Heart left ventricle (tissue), 16 donors: ENCODE measurements at regions not wholly inside any gene's neighbourhood (a gene's known extent, or its start where the extent isn't known, plus 50 kb on each side); places are given as distances from the start of the nearest gene placed in this dataset.

Experiments
- ATAC-seq, 4 donors: fragments of 200-7000 bp; cut with Tn5 transposase; one replicate each; pipeline ENCODE4 v1.9.1; 2020 to 2022; ENCODE audit warnings: moderate library complexity in 4 of 4, mild to moderate bottlenecking in 3 of 4, moderate number of reproducible peaks in 1 of 4
- DNase-seq, 5 donors: peaks; one replicate each; pipeline ENCODE4 v3.0.0-alpha.2; 2020
- H3K27ac ChIP-seq, 12 donors: fragments of 200-600 bp; sonication (generic) in 4 of 12; one replicate each; pipeline versions ENCODE4 v1.5.0 to v1.8.0; 2016 to 2022; ENCODE audit warnings: mild to moderate bottlenecking in 2 of 12
- H3K27me3 ChIP-seq, 9 donors: fragments of 200-600 bp; sonication (generic) in 2 of 9; one replicate each; pipeline versions ENCODE4 v1.5.1 to v1.8.0; 2016 to 2022; ENCODE audit warnings: mild to moderate bottlenecking in 3 of 9
- H3K36me3 ChIP-seq, 9 donors: fragments of 200-600 bp; sonication (generic) in 2 of 9; one replicate each; pipeline versions ENCODE4 v1.5.0 to v1.8.0; 2018 to 2022; ENCODE audit warnings: mild to moderate bottlenecking in 2 of 9
- H3K4me1 ChIP-seq, 12 donors: fragments of 200-600 bp; sonication (generic) in 4 of 12; one replicate each; pipeline versions ENCODE4 v1.5.0 to v1.8.0; 2016 to 2022; ENCODE audit warnings: mild to moderate bottlenecking in 3 of 12
- H3K4me3 ChIP-seq, 12 donors: fragments of 200-600 bp; sonication (generic) in 4 of 12; one replicate each; pipeline versions ENCODE4 v1.5.0 to v1.8.0; 2017 to 2022; ENCODE audit warnings: mild to moderate bottlenecking in 9 of 12, moderate library complexity in 4 of 12
- H3K9me3 ChIP-seq, 12 donors: fragments of 200-600 bp; sonication (generic) in 4 of 12; one replicate each; pipeline versions ENCODE4 v1.5.0 to v1.8.0; 2016 to 2022; ENCODE audit warnings: mild to moderate bottlenecking in 1 of 12
- CTCF ChIP-seq, 12 donors: fragments of 200-600 bp; sonication (generic) in 4 of 12; IDR thresholded peaks; one replicate each; pipeline versions ENCODE4 v1.5.0 to v1.8.0; 2018 to 2022; ENCODE audit warnings: antibody characterized with exemption in 12 of 12, mild to moderate bottlenecking in 5 of 12
- POLR2A ChIP-seq, 2 donors: fragments of 450-650 bp; IDR thresholded peaks; one replicate each; pipeline ENCODE4 v1.6.1; 2017; ENCODE audit warnings: antibody characterized with exemption in 2 of 2, mild to moderate bottlenecking in 2 of 2, moderate library complexity in 2 of 2
- WGBS, 4 donors: extraction: QIAGEN DNeasy Blood & Tissue Kit in 2 of 4; methylation state at CpG; one replicate each; pipeline versions ENCODE4 v1.1.5 to v1.1.7; 2013 to 2018; 5-methylcytosine and 5-hydroxymethylcytosine counted together
- intact Hi-C, 10 donors: fragments of 100-400 bp; cut with DNase I; formaldehyde crosslinking; loops; one replicate each; pipeline versions ENCODE4 v1.11.1 to v1.14.2; 2022
- donor health status: ischemic (EF 13 %, LVEDD 7.1; RV severe dilation, severe dysfunction).
- donor health status: healthy with polysubstance abuse.
- donor health status: DM: no; HTN: yes; CAD: no.
- donor health status: DM: no; HTN: no; CAD: no.
- donor health status: ischemic (EF 25% LVEDD 6.9; RV normal size, moderate dysfunction).
- donor health status: ischemic (EF 25% LVEDD 5.7; RV mildly dilated, moderate dysfunction).
- donor health status: healthy.
- donor health status: DM: yes; HTN: yes; CAD: no.
- donor health status: ischemic (EF 35%, LVEDD 5.7; RV mildly dilated, moderate dysfunction).
- donor health status: nonischemic (EF 11% LVEDD 7.7; RV severe dilation, severe dysfunction).
- donor health status: DM: yes; HTN: yes; CAD: no.
- donor health status: PGD.
- donor health status: ischemic (EF 29% LVEDD 5.4; RV normal size, mild dysfunction).
- donor health status: nonischemic (EF 23%, LVEDD 6.1; RV moderate dilation, normal function).

GRCh38 chr6:113304116-113304515, 553.0 kb upstream of the MARCKS start:
- Histone ChIP-seq H3K36me3 (no peaks in the 10 kb centered on the region), H3K27me3 (no peaks in the 10 kb centered on the region), H3K27ac (no peak overlapping the region), H3K4me1 (no peaks in the 10 kb centered on the region), H3K4me3 (no peak overlapping the region), H3K9me3 (no peaks in the 10 kb centered on the region)
- ATAC-seq, result no peak
- no peak for DNase-seq
- WGBS, 4 donors, result 62 to 100% (median 90%) methylated on average over 1 of the region's 1 CpG
- intact Hi-C loops, result loop anchor here in 1 of 10 donors (10.0 kb wide), 1 partner anchor 551 kb away; the partner anchor contains the start of gene MARCKS
- TF ChIP-seq POLR2A (IDR thresholded peaks at IDR 0.05) (no peak), CTCF (IDR thresholded peaks at IDR 0.05) (no peak)

GRCh38 chr6:113306552-113307145, 550.5 kb upstream of the MARCKS start:
- no peak overlapping the region for H3K4me3 ChIP-seq
- 53 to 70% (median 56%) methylated on average over 5 of the region's 5 CpGs for WGBS, 4 donors
- H3K4me1 ChIP-seq, result no peaks in the 10 kb centered on the region
- no peak overlapping the region for H3K27ac ChIP-seq
- no peak for TF ChIP-seq POLR2A (IDR thresholded peaks at IDR 0.05)
- peak in 11 of 12 donors; percentile 28 to 71 (median 61) for TF ChIP-seq CTCF (IDR thresholded peaks at IDR 0.05)
- ATAC-seq (peak in 3 of 4 donors; percentile 60 to 92 (median 76)), DNase-seq (peak in 4 of 5 donors; percentile 25 to 63 (median 51))
- intact Hi-C loops, result loop anchor here in 8 of 10 donors (2.0 to 10.0 kb wide), 3 partner anchors 548 to 552 kb away; partner anchors contain the start of gene MARCKS (in 6 of the 8)
- H3K9me3 ChIP-seq, result no peaks in the 10 kb centered on the region
- H3K27me3 ChIP-seq, result no peaks in the 10 kb centered on the region
- no peaks in the 10 kb centered on the region for H3K36me3 ChIP-seq

- H3K4me1 ChIP-seq, result no peaks in the 10 kb centered on the region
- H3K9me3 ChIP-seq, result no peaks in the 10 kb centered on the region
- no peak for TF ChIP-seq POLR2A (IDR thresholded peaks at IDR 0.05)
- no peak for TF ChIP-seq CTCF (IDR thresholded peaks at IDR 0.05)
- no peak for DNase-seq
- H3K36me3 ChIP-seq, result no peaks in the 10 kb centered on the region
- no peak overlapping the region for H3K4me3 ChIP-seq
- intact Hi-C loops, result loop anchor here in 6 of 10 donors (5.0 to 10.0 kb wide), 2 partner anchors 547 to 549 kb away; partner anchors contain the start of gene MARCKS (in 6 of the 6)
- whole genome bisulfite sequencing, 4 donors, result 71 to 97% (median 96%) methylated on average over 2 of the region's 2 CpGs
- no peak for ATAC-seq
- no peak overlapping the region for H3K27ac ChIP-seq
- no peaks in the 10 kb centered on the region for H3K27me3 ChIP-seq
Measured at GRCh38 chr6:113308266-113308665, 548.9 kb upstream of the MARCKS start.

- no peak for TF ChIP-seq POLR2A (IDR thresholded peaks at IDR 0.05)
- no peak for TF ChIP-seq CTCF (IDR thresholded peaks at IDR 0.05)
- intact Hi-C loops, result loop anchor here in 1 of 10 donors (2.0 kb wide), 1 partner anchor 543 kb away; the partner anchor contains the start of gene MARCKS
- peaks cover 0 to 12% (median 0%) of the 10 kb centered on the region in 12 donors for H3K4me1 ChIP-seq
- no peaks in the 10 kb centered on the region for H3K9me3 ChIP-seq
- H3K36me3 ChIP-seq, result no peaks in the 10 kb centered on the region
- 53 to 67% (median 63%) methylated on average over 1 of the region's 1 CpG for WGBS, 4 donors
- ATAC-seq, result no peak
- no peak for DNase-seq
- no peak overlapping the region for H3K27ac ChIP-seq
- no peak overlapping the region for H3K4me3 ChIP-seq
- no peaks in the 10 kb centered on the region for H3K27me3 ChIP-seq
Measured at GRCh38 chr6:113313841-113314240, 543.3 kb upstream of the MARCKS start.
